ENCODE measurements at regions not wholly inside any gene's neighbourhood (a gene's known extent, or its start where the extent isn't known, plus 50 kb on each side); places are given as distances from the start of the nearest gene placed in this dataset.

DNA sequence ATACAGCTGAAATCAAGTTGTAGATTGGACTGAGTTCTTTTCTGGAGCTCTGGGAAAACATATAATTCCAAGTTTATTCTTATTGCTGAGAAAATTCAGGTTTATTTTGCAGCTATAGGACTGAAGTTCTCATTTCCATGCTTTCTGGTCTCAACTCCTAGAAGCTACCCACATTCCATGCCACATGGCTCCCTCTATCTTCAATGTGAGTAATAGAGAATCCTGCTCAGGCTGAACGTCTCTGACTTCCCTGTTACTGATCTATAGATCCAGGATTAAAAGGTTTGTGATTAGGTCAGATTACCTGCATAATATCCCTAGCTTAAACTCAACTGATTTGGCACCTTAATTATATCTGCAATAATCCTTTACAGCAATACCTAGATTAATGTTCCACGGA is 453.8 kb upstream of the MC4R start:
- H3K4me3 ChIP-seq: no peak overlapping the region
- H3K27ac ChIP-seq: no peak overlapping the region
- no peaks in the 10 kb centered on the region for H3K36me3 ChIP-seq
- H3K27me3 ChIP-seq: no peaks in the 10 kb centered on the region
- TF ChIP-seq POLR2A (IDR thresholded peaks at IDR 0.05): no peak
- TF ChIP-seq CTCF (IDR thresholded peaks at IDR 0.05): no peak
- no peaks in the 10 kb centered on the region for H3K4me1 ChIP-seq
- H3K9me3 ChIP-seq: no peaks in the 10 kb centered on the region
- DNase-seq: no peak

DNA sequence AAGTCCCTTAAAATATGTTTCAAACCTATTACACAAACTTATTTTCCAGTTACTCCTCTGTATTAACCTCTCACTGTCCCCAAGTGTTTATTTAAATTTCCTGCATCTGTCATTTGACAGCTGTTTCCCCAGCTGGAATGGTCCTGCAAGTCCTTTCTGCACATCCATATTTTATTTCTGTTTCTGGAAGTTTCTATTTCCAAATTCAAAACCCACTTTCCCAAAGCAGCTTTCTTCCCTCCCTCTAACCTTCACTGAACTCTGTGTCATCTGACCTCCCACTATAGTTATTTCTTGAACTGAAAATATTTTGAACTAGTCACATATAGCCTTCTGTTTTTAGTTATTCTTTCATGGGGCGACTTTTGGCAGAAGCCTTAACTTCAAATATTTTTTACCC is 459.4 kb upstream of the MC4R start:
- Histone ChIP-seq H3K9me3 (no peaks in the 10 kb centered on the region), H3K4me3 (no peak overlapping the region), H3K36me3 (no peaks in the 10 kb centered on the region), H3K4me1 (no peaks in the 10 kb centered on the region), H3K27me3 (no peaks in the 10 kb centered on the region), H3K27ac (no peak overlapping the region)
- TF ChIP-seq POLR2A (IDR thresholded peaks at IDR 0.05) (no peak), CTCF (IDR thresholded peaks at IDR 0.05) (no peak)
- DNase-seq: no peak

GRCh38 chr18:60838677-60839076 is 466.1 kb upstream of the MC4R start:
- H3K27me3 ChIP-seq: no peaks in the 10 kb centered on the region
- H3K4me1 ChIP-seq: no peaks in the 10 kb centered on the region
- no peak for TF ChIP-seq CTCF (IDR thresholded peaks at IDR 0.05)
- TF ChIP-seq POLR2A (IDR thresholded peaks at IDR 0.05): no peak
- H3K4me3 ChIP-seq: no peak overlapping the region
- H3K9me3 ChIP-seq: no peaks in the 10 kb centered on the region
- DNase-seq: no peak
- no peak overlapping the region for H3K27ac ChIP-seq
- no peaks in the 10 kb centered on the region for H3K36me3 ChIP-seq

DNA sequence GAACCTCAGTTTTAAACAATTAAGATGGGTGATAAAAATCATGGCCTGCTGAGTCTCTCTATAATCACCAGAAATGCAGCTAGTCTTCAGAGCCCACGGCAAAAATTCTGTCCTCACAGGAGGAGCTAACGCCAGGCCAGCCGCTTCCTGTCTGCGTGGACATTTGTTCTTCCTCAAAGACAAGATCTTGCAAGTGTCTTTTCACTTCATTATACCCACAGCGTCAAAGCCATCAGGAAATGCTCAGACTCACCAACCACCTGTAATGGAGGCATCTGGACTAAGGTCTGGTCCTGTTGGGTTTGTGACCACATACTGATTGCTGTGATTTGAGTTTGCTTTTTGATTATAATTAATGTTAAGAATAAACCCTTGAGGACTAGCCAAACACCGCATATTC is 473.8 kb upstream of the MC4R start:
- no peak for DNase-seq
- no peaks in the 10 kb centered on the region for H3K27me3 ChIP-seq
- H3K36me3 ChIP-seq: no peaks in the 10 kb centered on the region
- no peaks in the 10 kb centered on the region for H3K4me1 ChIP-seq
- no peak overlapping the region for H3K27ac ChIP-seq
- no peak overlapping the region for H3K4me3 ChIP-seq
- TF ChIP-seq POLR2A (IDR thresholded peaks at IDR 0.05) (no peak), CTCF (IDR thresholded peaks at IDR 0.05) (no peak)
- H3K9me3 ChIP-seq: no peaks in the 10 kb centered on the region

DNA sequence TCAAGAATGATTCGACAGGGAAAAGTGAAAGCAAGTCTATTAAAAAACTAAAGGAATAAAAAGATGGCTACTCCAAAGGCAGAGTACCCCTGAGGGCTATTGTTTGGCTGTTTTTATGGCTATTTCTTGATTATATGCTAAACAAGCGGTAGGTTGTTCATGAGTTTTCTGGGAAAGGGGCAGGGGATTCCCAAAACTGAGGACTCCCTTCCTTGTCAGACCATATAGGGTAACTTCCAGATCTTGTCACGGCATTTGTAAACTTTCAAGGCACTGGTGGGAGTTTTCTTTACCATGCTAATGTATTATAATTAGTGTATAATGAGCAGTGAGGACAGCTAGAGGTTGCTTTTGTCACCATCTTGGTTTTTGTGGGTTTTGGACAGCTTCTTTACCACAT is 474.9 kb upstream of the MC4R start:
- Histone ChIP-seq H3K36me3 (no peaks in the 10 kb centered on the region), H3K9me3 (no peaks in the 10 kb centered on the region), H3K4me3 (no peak overlapping the region), H3K4me1 (no peaks in the 10 kb centered on the region), H3K27ac (no peak overlapping the region), H3K27me3 (no peaks in the 10 kb centered on the region)
- no peak for DNase-seq
- TF ChIP-seq POLR2A (IDR thresholded peaks at IDR 0.05) (no peak), CTCF (IDR thresholded peaks at IDR 0.05) (no peak)

DNA sequence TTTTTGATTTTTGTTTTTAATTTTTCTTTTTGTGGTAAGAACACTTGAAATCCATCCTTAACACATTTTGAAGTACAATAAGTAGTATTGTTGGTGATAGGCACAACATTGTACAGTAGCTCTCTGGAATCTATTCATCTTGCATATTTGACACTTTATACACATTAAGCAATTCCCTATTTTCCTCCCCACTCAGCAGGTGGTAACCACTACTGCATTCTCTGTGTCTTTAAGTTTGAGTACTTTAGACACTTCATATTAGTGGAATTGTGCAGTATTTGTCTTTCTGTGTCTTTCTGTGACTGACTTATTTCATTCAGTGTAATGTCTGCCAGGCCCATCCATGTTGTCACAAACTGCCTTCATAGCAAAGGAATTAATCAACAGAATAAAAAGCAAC is 471.7 kb upstream of the CDH20 start:
- no peak for TF ChIP-seq POLR2A (IDR thresholded peaks at IDR 0.05)
- no peak for TF ChIP-seq CTCF (IDR thresholded peaks at IDR 0.05)

More for the DNA sequence above, 471.7 kb upstream of the CDH20 start:
- no peak overlapping the region for H3K4me3 ChIP-seq
- H3K36me3 ChIP-seq: no peaks in the 10 kb centered on the region
- no peak for DNase-seq
- no peak overlapping the region for H3K27ac ChIP-seq
- no peaks in the 10 kb centered on the region for H3K4me1 ChIP-seq
- H3K9me3 ChIP-seq: no peaks in the 10 kb centered on the region
- H3K27me3 ChIP-seq: no peaks in the 10 kb centered on the region

Data from Peyer's patch (tissue), 4 donors.